ENCODE measurements at regions not wholly inside any gene's neighbourhood (a gene's known extent, or its start where the extent isn't known, plus 50 kb on each side); places are given as distances from the start of the nearest gene placed in this dataset.

DNA sequence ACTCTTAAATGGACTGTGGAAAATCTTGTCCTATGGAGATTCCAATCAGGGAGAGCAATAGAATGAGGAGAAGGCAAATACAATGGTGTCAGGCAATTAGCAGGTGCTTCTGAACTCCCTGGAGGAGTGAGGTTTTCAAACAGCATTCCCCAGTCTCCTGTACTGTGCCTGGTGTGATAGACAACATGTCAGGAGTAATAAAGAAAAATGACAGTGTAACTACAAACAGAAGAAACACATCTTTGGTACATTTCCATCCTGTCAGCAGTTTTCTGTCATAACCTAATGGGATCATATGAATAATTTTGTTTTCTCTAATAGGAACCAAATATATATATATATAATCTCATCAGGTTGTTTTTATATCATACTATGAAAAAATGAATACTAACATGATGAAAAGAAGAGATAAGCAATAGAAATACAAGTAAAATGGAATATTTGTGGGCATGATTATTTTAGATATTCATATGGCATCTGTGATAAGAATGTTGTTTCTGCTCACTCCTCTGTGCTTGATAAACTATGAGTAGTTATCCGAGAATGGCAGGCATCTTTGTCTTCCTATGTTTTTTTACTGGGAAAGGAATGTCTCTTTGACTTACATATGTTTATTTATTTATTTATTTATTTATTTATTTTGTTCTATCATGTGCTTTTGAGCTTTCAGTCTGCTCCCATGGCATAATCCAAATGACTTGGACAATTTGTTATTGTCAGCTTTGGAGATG lies 441.7 kb downstream of the TXNL1 start:
- Mint-ChIP-seq H3K36me3 (ENCODE audit: insufficient read depth) (no peaks in the 10 kb centered on the region), H3K4me3 (ENCODE audit: low read depth) (no peak overlapping the region), H3K27ac (no peak overlapping the region), H3K4me1 (ENCODE audit: low read depth) (peaks cover 4% of the 10 kb centered on the region), H3K27me3 (peaks cover under 1% of the 10 kb centered on the region), H3K9me3 (ENCODE audit: low read depth) (no peaks in the 10 kb centered on the region)
- TF ChIP-seq, protein P1, sequence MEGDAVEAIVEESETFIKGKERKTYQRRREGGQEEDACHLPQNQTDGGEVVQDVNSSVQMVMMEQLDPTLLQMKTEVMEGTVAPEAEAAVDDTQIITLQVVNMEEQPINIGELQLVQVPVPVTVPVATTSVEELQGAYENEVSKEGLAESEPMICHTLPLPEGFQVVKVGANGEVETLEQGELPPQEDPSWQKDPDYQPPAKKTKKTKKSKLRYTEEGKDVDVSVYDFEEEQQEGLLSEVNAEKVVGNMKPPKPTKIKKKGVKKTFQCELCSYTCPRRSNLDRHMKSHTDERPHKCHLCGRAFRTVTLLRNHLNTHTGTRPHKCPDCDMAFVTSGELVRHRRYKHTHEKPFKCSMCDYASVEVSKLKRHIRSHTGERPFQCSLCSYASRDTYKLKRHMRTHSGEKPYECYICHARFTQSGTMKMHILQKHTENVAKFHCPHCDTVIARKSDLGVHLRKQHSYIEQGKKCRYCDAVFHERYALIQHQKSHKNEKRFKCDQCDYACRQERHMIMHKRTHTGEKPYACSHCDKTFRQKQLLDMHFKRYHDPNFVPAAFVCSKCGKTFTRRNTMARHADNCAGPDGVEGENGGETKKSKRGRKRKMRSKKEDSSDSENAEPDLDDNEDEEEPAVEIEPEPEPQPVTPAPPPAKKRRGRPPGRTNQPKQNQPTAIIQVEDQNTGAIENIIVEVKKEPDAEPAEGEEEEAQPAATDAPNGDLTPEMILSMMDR (IDR thresholded peaks at IDR 0.05; ENCODE audit: unreplicated experiment): no peak
- no peak for DNase-seq (ENCODE audit: low spot score, unreplicated experiment)

DNA sequence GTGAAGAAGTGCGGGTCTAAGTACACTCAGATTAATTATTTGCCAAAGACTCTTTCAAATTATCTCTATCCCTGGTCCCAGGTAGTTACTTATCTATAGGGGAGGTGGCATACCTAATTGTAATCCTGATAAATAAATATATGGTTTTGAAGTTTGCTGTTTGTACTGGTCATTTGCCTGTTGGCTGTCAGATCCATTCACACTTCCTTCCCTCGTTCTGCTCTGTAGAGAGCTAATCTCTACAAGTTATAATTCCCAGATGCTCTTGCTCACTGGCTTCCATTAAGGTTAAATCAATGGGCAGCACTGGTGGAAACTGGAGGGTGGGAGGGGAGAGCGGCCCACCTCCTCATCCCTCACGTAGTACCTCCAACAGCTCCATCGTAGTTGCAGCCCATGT lies 447.1 kb downstream of the TXNL1 start:
- H3K36me3 Mint-ChIP-seq (ENCODE audit: insufficient read depth): no peaks in the 10 kb centered on the region
- no peak overlapping the region for H3K27ac Mint-ChIP-seq
- H3K4me3 Mint-ChIP-seq (ENCODE audit: low read depth): no peak overlapping the region
- DNase-seq (ENCODE audit: low spot score, unreplicated experiment): no peak
- no peaks in the 10 kb centered on the region for H3K9me3 Mint-ChIP-seq (ENCODE audit: low read depth)
- TF ChIP-seq, protein P1 (IDR thresholded peaks at IDR 0.05; ENCODE audit: unreplicated experiment): no peak
- peaks cover 13% of the 10 kb centered on the region for H3K27me3 Mint-ChIP-seq
- peaks cover 18% of the 10 kb centered on the region for H3K4me1 Mint-ChIP-seq (ENCODE audit: low read depth)

DNA sequence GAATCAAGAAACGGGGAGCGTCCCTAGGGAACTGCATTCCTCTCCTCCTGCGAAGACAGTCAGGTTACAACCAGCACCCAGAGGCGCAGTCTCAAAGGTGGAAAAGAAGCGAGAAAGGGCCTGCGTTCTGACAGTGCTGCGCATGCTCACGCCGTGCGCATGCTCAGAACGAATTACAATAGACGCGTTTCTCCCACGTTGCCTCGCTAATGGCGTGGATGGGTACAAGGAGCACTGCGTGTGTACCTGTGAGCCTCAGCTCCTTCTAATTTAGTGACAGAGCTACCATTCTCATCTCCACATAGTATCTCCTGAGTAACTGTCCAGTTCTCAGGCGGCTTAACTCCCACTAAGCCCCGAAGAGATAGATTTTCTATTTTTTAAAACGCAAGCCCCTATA lies 448.8 kb downstream of the TXNL1 start:
- no peak overlapping the region for H3K27ac Mint-ChIP-seq
- H3K36me3 Mint-ChIP-seq (ENCODE audit: insufficient read depth): no peaks in the 10 kb centered on the region
- no peak overlapping the region for H3K4me3 Mint-ChIP-seq (ENCODE audit: low read depth)
- peaks cover 13% of the 10 kb centered on the region for H3K27me3 Mint-ChIP-seq
- H3K4me1 Mint-ChIP-seq (ENCODE audit: low read depth): peaks cover 18% of the 10 kb centered on the region
- no peak for DNase-seq (ENCODE audit: low spot score, unreplicated experiment)
- no peaks in the 10 kb centered on the region for H3K9me3 Mint-ChIP-seq (ENCODE audit: low read depth)
- TF ChIP-seq, protein P1 (IDR thresholded peaks at IDR 0.05; ENCODE audit: unreplicated experiment): no peak

DNA sequence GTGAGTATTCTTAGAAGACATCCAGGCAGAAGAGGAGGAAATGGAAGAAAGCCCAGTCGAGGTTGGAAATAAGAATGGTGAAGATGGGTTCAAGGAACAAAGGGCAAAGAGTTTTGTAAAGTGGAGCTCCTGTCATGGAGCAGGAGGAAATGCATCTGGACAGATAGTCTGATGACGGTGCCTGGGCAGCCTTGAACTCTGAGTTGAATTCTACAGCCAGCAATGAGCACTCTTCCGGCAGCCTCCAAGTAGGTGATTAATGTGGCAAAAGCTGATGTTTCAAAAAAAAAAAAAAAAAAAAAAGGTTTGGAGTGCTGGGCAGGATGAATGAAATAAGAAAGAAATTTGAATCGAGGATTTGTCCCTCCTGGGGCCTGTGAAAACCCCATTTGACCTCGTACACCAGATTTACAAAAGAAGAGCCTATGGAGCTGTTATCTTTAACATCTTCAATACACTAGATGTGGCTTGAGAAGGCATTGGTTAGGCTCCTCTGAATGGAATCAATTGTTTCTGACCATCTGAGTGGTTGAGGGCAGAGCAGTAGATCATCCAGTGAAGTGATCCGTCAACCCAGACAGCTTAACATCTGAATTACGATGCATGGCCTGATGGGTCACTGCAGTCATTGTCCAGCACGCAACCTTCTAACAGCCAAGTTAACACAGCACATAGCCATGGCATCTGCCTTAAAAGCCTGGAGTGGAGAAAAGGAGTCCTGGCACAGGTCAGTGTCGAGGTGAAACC lies 449.7 kb downstream of the TXNL1 start:
- Mint-ChIP-seq H3K27ac (no peak overlapping the region), H3K4me3 (ENCODE audit: low read depth) (no peak overlapping the region), H3K9me3 (ENCODE audit: low read depth) (peaks cover 7% of the 10 kb centered on the region), H3K4me1 (ENCODE audit: low read depth) (peaks cover 18% of the 10 kb centered on the region), H3K27me3 (peaks cover 13% of the 10 kb centered on the region), H3K36me3 (ENCODE audit: insufficient read depth) (no peaks in the 10 kb centered on the region)
- TF ChIP-seq, protein P1 (IDR thresholded peaks at IDR 0.05; ENCODE audit: unreplicated experiment): no peak
- DNase-seq (ENCODE audit: low spot score, unreplicated experiment): no peak

DNA sequence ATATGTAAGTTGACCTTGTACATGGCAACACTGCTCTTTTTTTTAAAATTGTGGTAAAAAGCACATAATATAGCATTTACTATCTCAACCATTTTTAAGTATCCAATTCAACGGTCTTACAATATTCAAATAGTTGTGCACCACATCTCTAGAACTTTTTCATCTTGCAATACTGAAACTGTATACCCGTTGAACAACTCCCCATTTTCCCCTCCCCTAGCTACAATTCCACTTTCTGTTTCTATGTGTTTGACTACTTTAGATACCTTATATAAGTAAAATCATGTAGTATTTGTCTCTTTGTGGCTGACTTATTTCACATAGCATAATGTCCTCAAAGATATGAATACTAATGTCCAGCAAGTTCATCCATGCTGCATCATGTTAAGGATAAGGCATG lies 452.1 kb downstream of the TXNL1 start:
- Mint-ChIP-seq H3K9me3 (ENCODE audit: low read depth) (peaks cover 18% of the 10 kb centered on the region), H3K27ac (no peak overlapping the region), H3K4me3 (ENCODE audit: low read depth) (no peak overlapping the region), H3K4me1 (ENCODE audit: low read depth) (peaks cover 10% of the 10 kb centered on the region), H3K27me3 (peaks cover 10% of the 10 kb centered on the region), H3K36me3 (ENCODE audit: insufficient read depth) (no peaks in the 10 kb centered on the region)
- TF ChIP-seq, protein P1 (IDR thresholded peaks at IDR 0.05; ENCODE audit: unreplicated experiment): no peak
- no peak for DNase-seq (ENCODE audit: low spot score, unreplicated experiment)

Measured in progenitor cell of endocrine pancreas (in vitro differentiated cells).